Suppressor macrophage treated with lipopolysaccharide for 4 hours (primary cell): ENCODE measurements at regions not wholly inside any gene's neighbourhood (a gene's known extent, or its start where the extent isn't known, plus 50 kb on each side); places are given as distances from the start of the nearest gene placed in this dataset.
"Not testable (repeated sequence)": the region's sequence is repeated elsewhere in the genome, so short reads cannot be mapped to it uniquely, and the experiment has no call there.

Experiments used
- DNase-seq: peaks from one replicate; pipeline ENCODE4 v3.0.0-alpha.2; 2020

DNA sequence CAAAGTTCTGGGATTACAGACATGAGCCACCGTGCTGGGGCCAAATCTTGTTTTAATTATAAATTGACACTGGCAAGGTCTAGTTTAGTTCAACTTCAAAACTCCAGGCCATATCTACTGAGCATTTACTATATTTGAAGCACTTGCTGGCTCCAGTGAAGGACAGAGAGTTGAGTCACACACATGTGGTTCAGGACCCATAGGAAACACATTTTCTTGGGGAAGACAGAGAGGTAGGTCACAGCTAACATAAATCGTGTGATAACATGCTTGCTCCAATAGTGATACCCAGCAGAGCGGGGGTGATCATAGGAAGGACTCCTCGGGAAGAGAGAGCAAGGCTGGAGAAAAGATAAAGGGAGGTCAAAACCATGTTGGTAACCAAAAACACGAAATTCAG is 170.6 kb upstream of the TSC22D1 start:
- DNase-seq: no peak

DNA sequence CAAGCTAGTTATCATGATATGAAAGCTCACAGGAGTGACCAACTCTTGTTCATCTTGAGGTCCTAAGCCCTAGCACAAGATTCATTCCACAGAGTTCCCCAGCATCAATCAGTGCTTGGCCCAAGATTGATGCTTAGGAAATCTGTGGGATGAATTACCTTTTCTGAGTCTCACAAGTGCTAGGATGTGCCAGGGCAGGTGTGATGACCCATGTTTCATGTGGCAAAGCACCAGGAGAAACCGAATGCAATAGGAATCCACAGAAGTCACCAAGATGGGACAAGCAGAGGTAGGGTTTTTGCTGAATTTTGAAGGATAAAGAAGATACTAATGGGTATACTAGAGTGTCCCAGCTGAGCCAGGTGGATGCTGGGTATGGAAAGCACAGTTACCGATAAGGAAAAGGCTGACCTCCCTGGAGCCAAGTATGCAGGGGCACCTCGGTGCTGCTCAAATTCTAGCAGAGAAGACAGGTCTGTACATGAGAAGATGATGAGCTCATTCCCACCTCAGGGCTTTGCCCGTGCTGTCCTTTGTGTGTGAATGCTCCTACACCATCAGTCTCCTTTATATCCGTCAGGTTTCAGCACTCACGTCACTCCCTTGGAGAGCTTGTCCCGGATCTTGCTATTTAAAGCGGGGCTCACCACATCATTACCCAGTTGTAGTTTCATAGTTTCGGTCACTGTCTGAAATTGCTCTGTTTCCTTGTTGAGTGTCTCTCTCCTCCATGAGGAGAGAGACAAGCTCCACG is 168.9 kb upstream of the TSC22D1 start:
- no peak for DNase-seq

DNA sequence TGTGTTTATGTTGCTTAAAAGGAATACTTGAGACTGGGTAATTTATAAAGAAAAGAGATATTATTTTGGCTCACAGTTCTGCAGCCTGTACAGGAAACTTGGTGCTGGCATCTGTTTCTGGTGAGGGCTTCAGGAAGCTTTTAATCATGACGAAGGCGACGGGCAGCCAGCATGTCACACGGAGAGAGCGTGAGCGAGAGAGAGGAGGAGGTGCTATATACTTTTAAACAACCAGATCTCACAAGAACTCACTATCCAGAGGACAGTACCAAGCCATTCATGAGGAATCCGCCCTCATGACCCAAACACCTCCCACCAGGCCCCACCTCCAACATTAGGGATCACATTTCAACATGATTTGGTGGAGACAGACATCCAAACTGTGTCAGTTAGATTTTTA is 163.4 kb upstream of the TSC22D1 start:
- DNase-seq: no peak

DNA sequence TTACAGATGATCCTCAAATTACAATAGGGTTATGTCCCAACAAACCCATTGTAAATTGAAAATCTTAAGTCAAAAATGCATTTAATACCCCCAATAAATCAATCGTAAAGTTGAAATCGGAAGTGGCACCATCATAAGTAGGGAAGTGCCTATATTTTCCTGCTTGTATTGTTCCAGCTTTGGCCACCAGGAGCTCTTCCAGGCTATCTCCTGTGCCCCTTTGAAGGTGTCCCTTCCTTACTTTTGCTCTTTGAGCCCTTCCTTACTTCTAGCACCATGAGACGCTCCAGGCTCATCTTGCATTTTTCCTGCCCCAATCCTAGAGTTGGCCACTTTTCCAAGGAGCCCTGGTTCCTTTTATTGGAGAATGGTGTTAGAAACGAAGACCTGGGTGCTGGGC is 163.0 kb upstream of the TSC22D1 start:
- DNase-seq: no peak

DNA sequence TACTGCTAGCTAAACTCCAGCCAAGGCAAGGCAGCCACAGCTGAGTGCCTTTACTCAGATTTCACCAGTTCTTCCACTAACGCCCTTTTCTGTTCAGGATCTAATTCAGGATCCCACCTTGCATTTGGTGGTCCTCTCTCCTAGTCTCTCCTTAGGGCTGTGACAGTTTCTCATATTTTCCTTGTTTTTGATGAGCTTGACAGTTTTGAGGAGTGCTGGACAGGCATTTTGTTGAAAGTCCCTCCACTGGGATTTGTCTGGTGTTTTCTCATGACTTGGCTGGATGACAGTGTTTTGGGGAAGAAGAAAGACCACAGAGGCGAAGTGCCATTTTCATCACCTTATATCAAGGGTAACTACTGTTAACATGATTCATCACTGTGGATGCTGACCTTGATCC is 162.3 kb upstream of the TSC22D1 start:
- DNase-seq: no peak

DNA sequence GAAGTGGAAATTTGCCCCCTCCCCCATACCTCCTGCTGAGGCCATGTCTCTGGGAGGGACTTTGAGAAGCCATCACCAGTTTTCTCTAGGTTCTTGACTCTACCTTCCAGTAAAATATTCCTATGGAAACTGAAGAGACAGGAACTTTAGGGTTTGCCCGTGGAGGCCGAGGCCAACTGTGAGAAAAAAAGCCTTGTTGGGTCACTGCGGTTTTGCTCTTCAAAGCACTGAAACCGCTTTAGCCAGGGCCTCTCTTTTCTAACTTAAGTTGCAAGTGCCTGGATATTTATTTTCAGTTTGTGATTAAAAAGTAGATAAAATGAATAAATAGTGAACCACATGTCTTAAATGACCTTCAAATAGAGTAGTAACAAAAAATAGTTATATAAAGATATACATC is 159.7 kb upstream of the TSC22D1 start:
- no peak for DNase-seq

DNA sequence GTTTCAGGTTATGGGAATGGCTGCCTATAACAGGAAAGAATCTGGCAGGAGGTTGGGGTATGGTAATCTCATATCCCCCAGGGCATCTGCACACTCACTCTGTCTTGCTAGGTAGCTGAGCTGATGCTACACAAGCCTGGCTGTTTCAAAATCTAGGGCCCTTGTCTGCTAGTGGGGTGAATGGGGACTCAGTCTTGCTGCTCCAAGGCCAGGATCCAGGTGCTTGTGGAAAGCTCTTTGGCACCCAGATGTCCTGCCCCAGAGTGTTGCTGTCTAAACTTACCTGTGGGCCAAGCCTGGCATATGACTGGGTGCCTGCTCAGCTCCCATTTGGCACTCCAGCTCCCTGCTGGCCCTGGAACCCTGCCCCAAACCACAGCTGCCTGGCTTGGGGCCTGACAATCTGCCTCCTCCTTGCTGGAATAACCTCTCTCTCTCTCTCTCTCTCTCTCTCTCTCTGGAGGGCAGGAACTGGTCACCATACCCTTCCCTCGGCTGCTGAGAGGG is 158.1 kb upstream of the TSC22D1 start:
- no peak for DNase-seq

DNA sequence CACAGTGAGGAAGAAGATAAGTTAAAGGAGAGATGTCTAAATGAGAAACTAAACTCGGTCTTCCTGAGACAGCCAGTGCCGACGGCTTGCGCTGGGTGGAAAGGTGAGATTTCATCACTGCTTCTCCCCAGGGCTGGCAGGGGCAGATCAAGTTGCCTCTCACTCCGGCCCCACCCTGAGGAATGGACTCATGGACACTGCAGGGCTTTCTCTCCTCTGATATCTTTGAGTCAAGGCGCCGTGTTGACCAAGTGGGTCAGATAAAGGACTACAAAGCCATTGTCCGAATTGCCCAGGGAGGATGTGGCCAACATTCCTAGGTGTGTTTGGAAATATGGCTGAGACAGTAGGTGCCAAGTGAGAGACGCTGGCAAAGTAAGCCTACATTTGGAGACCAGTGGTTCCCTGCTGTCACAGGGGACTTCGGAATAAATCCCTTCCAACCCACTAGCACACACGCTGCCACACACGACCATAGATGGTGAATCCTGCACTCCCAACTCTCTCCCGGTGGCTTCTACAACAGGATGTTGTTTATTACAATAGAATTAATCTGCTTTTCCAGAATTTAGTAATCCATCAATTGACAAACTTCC is 156.5 kb upstream of the TSC22D1 start:
- DNase-seq: no peak

DNA sequence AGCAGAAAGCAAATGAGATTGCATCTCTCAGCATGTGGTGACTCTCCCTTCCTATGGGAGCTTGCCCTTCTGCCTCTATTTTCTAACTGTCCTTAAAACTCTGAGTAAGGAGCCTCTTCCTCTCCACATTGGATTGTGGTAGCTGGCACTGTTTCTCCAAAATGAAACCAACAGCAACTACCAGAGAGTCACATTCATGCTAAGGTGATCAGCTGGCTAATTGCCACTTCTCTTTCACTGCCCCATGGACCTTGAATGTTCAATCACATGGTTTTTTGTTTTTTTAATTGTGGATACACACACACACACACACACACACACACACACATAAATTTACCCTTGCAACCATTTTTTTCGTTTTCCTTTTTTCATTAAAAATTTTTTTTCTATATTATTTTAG is 154.7 kb upstream of the TSC22D1 start:
- DNase-seq: no peak

DNA sequence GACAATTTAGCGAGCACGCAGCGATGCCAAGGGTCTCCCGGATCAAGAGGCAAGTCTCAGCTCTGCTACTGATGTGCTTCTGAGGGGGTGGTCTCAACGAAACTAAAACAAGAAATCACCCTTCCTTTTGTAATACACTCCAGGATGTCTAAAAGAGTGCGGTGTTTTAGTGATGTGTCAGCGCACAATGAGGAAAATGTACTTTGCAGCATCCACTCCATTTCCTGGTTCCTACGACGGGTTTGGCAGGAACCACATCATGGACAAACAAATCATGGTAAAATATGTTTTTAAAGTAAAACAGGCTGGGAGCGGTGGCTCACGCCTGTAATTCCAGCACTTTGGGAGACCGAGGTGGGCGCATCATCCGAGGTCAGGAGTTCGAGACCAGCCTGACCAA is 154.0 kb upstream of the TSC22D1 start:
- DNase-seq: no peak

DNA sequence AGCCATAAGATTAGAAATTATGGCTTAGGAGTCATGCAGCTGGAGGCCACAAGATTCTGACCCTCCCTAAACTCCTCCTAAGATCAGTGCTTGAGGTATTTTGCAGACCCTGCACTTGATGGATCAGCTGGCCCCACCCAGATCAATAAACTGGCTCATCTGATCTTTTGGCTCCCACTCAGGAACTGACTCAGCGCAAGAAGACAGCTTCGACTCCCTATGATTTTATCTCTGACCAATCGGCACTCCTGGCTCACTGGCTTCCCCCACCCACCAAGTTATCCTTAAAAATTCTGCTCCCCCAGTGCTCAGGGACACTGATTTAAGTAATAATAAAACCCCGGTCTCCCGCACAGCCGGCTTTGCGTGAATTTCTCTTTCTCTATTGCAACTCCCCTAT is 151.5 kb upstream of the TSC22D1 start:
- not testable (repeated sequence) for DNase-seq

DNA sequence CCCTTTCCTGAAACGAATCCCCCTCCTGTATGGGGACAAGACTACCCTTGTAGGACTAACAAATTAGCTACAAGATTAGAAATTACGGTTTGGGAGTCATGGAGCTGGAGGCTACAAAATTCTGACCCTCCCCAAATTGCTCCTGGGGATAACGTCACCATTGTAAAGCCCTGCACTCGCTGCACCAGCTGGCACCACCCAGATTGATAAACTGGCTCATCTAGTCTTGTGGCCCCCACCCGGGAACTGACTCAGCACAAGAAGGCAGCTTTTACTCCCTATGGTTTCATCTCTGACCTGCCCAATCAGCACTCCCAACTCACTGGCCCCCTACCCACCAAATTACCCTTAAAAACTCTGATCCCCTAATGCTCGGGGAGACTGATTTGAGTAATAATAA is 150.6 kb upstream of the TSC22D1 start:
- DNase-seq: no peak

DNA sequence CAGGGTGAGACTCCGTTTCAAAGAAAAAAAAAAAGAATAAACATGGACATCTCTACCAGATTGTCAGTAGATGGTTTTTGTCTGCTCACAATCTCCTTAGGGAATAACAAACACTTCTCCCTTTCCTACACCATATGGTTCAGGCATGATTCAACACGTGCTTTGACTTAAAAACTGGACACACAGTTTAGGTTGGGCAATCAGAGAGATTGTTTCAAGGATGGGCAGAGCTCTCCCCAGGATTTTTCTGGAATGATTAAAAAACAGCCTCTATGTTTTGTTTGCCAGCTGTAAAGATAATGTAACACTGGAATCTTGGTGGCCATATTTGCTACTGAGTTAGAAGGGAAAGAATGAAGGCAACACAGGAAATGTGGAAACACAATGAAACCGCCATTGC is 150.1 kb upstream of the TSC22D1 start:
- DNase-seq: peak; percentile 12

DNA sequence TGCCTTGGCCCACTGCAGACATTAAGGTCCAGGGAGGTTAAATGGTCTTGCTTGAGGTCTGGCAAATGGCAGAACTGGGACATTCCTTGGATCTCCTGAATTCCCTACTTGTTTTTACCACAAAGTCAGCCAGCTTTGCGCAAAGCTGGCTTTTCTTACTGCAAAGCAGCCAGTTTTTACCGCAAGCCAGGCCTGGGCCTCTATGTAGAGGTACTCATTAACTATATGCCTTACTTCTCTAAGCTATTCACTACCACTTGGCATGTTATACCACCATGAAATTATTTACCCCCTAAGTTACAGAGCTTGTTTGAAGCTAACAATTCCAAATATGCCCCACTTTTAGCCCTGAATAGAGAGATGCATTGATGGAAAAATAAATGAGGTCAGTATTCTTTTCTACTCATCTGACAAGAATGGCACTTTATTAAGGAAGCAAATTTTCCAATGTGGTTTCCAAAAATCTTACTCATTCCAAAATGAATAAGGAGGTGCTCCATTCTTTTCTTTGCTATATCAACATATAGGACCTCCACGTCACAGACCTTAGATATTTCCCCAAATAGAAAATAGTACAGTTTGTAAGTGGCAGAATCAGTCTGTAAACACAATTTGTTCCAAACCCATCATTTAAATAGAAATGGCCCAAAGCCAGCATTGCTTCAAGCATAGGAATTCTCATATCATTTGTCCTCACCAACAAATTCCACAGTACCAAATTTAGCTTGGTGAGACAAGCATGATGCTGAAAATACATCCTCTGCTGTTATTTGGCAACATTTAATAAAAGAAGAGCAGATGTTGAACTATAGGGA is 143.9 kb upstream of the TSC22D1 start:
- DNase-seq: no peak

DNA sequence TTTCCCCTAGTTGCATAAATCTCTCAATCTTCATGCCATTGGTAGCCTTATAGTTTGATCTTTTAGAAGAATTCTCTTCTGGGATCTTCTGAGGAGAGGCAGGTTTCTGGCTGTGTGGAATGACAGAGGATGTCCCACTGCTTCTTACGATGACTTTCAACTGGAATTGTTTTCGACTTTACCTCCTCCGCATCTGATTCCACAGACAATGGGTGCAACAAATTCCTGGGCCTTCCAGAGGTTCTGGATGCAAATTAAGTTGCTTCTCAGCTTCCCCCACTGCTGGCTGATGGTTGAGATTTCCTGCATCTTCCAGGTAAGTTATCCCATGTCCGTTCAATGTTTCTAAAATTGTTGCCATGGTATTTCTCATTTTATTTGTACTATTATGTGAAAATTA is 142.3 kb upstream of the TSC22D1 start:
- DNase-seq: no peak

DNA sequence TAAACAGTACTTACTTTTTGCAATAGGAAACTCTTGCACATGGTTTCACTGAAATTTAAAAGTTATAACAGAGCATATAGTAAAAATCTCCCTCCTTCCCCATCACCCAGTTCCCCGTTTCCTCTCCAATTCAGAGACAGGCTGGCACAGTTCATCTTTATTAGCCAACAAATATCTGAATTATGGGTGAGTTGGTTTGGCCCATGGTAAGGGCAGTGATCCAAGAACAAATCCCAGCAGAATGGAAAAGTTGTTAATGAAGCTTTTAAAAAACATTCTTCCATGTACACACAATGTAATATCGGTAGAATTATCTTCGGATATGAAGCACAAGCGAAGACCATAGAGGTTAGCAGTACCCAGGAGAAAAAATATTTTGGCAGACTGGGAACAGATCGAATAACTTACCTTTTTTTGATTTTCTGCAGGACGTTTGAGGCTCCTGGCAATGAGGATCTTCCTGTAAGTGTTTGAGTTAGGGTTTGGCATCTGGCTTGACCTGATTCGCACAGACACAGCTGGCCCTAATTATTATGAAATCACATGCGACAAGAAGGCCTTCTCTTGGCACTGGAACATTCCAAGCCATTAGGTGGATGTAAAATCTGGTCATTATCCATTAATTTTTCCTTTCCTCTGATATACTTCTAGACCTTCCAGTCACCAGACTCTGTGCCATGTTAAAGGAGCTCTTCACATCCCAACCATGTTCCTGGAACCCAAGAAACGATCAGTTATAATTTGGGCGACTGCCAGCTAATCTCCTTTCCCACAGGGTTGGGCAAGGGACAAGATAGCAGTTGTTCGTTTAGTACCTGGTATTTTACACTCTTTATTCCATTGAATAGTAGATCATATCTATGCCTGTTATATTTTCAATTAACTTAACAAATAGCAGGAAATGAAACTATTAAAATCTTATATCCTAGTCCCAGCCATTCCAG is 139.4 kb upstream of the TSC22D1 start:
- DNase-seq: no peak

DNA sequence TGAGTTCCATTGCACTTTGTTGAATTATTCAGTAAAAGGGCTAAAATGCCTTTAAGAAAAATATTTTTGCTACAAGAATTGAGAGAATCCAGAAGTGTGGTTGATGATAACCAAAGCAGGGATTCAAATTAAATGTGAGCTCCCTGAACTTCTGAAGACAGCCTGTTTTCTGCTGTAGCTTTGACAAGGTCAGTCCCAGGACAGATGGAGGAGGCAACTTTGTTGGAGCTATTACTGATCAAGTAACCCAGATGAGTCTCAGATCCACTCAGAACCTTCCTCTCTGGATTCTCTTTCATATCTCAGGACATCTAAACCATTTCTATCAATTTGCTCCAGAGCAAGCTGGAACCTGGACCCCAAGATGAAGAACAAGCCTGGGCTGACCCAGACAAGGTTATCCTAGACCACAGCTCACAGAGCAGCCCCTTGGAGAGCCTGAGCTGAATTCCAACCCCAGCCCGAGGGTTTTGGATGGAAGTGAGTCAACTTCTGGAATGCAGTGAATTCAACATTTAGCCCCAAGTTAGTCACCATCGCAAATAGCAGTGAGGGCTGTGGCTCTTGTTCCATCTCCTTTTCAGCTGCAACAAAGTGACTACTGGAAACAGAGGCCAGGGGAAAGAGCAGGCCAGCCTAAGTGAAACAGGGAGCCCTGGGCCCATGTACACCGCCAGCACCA is 137.8 kb upstream of the TSC22D1 start:
- DNase-seq: no peak

DNA sequence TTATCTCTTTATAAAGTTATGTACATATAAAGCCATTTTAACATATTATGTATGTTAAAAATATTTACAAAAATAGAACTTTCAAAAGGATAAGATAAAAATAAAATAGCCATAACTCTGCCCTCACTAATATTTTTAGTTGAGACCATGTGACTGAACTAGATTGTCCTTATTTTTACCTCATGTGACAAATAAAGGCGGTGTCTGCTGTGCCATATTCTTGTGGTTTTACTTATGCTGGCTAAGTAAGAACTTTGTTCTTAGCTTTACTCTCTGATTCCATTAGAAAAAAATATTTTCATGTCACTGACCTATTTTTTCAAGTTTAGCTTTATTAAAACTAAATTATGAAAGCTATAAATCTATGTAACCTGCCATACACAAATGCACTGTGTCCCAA is 135.6 kb upstream of the TSC22D1 start:
- DNase-seq: no peak

DNA sequence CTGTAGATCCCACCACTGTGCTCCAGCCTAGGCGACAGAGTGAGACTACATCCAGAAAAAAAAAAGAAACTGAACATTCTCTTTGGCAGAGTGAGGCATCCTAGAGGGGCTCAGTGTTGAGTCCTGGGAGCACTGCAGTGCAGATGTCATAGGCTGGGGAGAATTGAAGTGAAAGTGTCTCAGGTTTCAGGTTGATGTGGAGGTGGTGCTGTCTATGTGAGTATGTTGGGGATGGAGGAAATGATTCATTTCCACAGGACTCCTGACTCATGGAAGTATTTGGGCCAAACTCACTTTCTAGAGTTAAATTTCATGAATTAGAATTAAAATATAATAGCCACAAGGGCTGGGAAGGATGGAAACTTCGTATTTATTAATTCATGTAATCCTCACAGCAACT is 134.4 kb upstream of the TSC22D1 start:
- DNase-seq: peak; percentile 16

DNA sequence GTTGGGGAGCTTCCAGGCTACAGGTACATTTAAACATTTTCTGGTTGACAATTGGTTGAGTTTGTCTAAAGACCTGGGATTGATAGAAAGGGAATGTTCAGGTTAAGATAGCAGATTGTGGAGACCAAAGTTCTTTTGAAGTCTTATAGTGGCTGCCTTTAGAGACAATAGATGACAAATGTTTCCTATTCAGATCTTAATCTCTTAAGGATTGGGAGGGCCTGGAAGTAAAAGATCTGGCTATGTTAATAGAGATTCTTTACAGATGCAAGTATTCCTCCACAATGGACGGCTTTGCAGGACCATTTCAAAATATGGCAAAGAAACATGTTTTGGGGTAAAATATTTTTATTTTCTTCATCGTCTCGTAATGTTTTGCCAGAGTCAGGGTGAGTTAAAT is 128.7 kb upstream of the TSC22D1 start:
- not testable (repeated sequence) for DNase-seq

DNA sequence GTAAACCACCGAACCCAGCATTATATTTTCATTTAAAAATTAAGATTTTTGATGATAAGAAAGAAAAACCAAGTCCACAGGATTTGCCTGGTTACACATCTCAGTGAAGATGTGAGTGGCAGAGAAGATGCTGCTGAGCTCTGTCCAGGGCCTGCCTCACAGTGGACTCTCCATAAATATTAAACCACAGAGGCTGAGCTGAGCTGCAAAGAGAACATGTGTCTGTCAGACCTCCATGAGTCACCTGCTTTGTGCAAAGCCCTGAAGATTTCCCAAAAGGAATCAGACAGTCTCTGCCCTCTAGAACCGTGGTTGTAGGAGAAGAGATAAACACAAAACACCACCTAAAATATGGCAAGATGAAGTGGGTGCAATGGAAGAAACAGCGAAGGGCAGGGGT is 127.2 kb upstream of the TSC22D1 start:
- peak; percentile 48 for DNase-seq

DNA sequence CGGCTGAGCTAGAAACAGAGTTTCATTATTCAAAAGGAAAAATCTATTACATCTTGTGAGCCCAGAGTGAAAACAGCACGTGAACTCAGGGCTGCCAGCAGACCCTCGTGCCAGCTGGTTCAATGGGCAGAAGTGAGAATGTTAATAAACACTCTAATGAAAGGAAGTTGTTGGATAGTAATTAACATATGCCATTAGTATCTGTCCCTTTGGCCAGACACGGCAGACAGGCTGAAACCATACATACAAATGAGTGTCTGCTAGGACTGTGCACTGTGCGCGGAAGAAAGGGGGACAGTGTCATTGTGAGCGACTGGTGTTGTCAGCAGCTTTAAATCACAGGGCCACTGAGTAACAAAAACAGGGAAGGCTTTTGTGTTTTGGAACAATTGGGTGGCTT is 121.9 kb upstream of the TSC22D1 start:
- DNase-seq: no peak
